HL-60/S4 (cell line): ENCODE measurements at regions not wholly inside any gene's neighbourhood (a gene's known extent, or its start where the extent isn't known, plus 50 kb on each side); places are given as distances from the start of the nearest gene placed in this dataset.
"Not testable (repeated sequence)": the region's sequence is repeated elsewhere in the genome, so short reads cannot be mapped to it uniquely, and the experiment has no call there.

ENCODE experiments used
- in situ Hi-C: fragments of 300-500 bp; cut with MboI; formaldehyde crosslinking; loops from 2 replicates; pipeline ENCODE4 v1.14.3; 2022; ENCODE audit warnings: low sequenced_read_pairs

GRCh38 chr18:62629031-62629430, 86.3 kb upstream of the PHLPP1 start:
- in situ Hi-C loops = loop anchor here (25.0 kb wide), 1 partner anchor 358 kb away; no protein-coding TSS in a partner anchor

GRCh38 chr18:62631173-62631572, 84.2 kb upstream of the PHLPP1 start:
- in situ Hi-C loops = loop anchor here (25.0 kb wide), 1 partner anchor 356 kb away; no protein-coding TSS in a partner anchor

GRCh38 chr18:62632788-62633455, 82.4 kb upstream of the PHLPP1 start:
- in situ Hi-C loops = loop anchor here (25.0 kb wide), 1 partner anchor 354 kb away; no protein-coding TSS in a partner anchor

GRCh38 chr18:62634458-62634857, 80.9 kb upstream of the PHLPP1 start:
- in situ Hi-C loops = loop anchor here (25.0 kb wide), 1 partner anchor 353 kb away; no protein-coding TSS in a partner anchor

- in situ Hi-C loops = loop anchor here (25.0 kb wide), 1 partner anchor 352 kb away; no protein-coding TSS in a partner anchor
Observed at GRCh38 chr18:62634979-62635630, 80.2 kb upstream of the PHLPP1 start.

- in situ Hi-C loops = loop anchor here (25.0 kb wide), 1 partner anchor 350 kb away; no protein-coding TSS in a partner anchor
Observed at GRCh38 chr18:62637403-62637802, 77.9 kb upstream of the PHLPP1 start.

GRCh38 chr18:62637807-62638687, 77.3 kb upstream of the PHLPP1 start:
- in situ Hi-C loops = loop anchor here (25.0 kb wide), 1 partner anchor 349 kb away; no protein-coding TSS in a partner anchor

- in situ Hi-C loops = loop anchor here (25.0 kb wide), 1 partner anchor 344 kb away; no protein-coding TSS in a partner anchor
Observed at GRCh38 chr18:62643181-62643580, 72.2 kb upstream of the PHLPP1 start.

- in situ Hi-C loops = loop anchor here (25.0 kb wide), 1 partner anchor 343 kb away; no protein-coding TSS in a partner anchor
Observed at GRCh38 chr18:62644773-62645172, 70.6 kb upstream of the PHLPP1 start.

GRCh38 chr18:62647179-62647578, 68.2 kb upstream of the PHLPP1 start:
- in situ Hi-C loops = loop anchor here (25.0 kb wide), 1 partner anchor 340 kb away; no protein-coding TSS in a partner anchor

GRCh38 chr18:62648045-62648678, 67.2 kb upstream of the PHLPP1 start:
- in situ Hi-C loops = loop anchor here (25.0 kb wide), 1 partner anchor 339 kb away; no protein-coding TSS in a partner anchor

GRCh38 chr18:62651276-62652056, 63.9 kb upstream of the PHLPP1 start:
- in situ Hi-C loops = no loop called here

- in situ Hi-C loops = not testable (repeated sequence)
Observed at GRCh38 chr18:62652057-62652629, 63.2 kb upstream of the PHLPP1 start.

- in situ Hi-C loops = no loop called here
Observed at GRCh38 chr18:62655520-62656219, 59.7 kb upstream of the PHLPP1 start.

- in situ Hi-C loops = no loop called here
Observed at GRCh38 chr18:62658028-62658427, 57.3 kb upstream of the PHLPP1 start.

- in situ Hi-C loops = no loop called here
Observed at GRCh38 chr18:62659698-62660097, 55.6 kb upstream of the PHLPP1 start.

- in situ Hi-C loops = no loop called here
Observed at GRCh38 chr18:62660691-62661090, 54.6 kb upstream of the PHLPP1 start.

- in situ Hi-C loops = no loop called here
Observed at GRCh38 chr18:62663731-62664336, 51.5 kb upstream of the PHLPP1 start.
